ENCODE measurements at regions not wholly inside any gene's neighbourhood (a gene's known extent, or its start where the extent isn't known, plus 50 kb on each side); places are given as distances from the start of the nearest gene placed in this dataset.

DNA sequence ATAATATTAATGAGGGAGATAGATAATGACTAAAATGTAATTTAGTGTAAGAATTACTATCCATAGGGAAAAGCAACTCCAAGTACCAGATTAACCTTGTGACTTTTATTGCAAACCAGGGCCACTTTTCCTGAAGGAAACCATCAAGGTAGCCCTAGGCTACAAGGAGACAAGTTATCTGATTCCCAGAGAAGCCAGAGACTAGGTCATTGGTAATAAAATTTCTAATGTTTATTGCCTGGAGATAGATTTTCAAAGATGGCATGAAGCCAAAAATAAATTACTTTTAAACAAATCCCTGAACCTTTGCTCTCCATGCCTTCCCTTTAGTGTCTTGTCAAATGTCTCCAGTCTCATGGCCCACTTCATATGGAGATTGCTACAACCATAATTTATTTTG, 610.1 kb upstream of the SLC10A2 start:
- TF ChIP-seq ZNF768 (tag by site-specific recombination; IDR thresholded peaks at IDR 0.05) (no peak), ZNF621 (tag by site-specific recombination; IDR thresholded peaks at IDR 0.05) (no peak), ZNF24 (tag by site-specific recombination; IDR thresholded peaks at IDR 0.05) (no peak), REPIN1 (tag by site-specific recombination; IDR thresholded peaks at IDR 0.05; ENCODE audit: low read depth) (no peak), KLF9 (tag by site-specific recombination; IDR thresholded peaks at IDR 0.05; ENCODE audit: low read depth) (no peak), SP7 (tag by site-specific recombination; IDR thresholded peaks at IDR 0.05) (no peak), GLI4 (tag by site-specific recombination; IDR thresholded peaks at IDR 0.05) (no peak), ZBTB21 (tag by site-specific recombination; IDR thresholded peaks at IDR 0.05) (no peak), ZNF223 (tag by site-specific recombination; IDR thresholded peaks at IDR 0.05) (no peak), ZBTB7A (tag by site-specific recombination; IDR thresholded peaks at IDR 0.05; ENCODE audit: low read depth) (no peak)
- TF ChIP-seq, protein P1, sequence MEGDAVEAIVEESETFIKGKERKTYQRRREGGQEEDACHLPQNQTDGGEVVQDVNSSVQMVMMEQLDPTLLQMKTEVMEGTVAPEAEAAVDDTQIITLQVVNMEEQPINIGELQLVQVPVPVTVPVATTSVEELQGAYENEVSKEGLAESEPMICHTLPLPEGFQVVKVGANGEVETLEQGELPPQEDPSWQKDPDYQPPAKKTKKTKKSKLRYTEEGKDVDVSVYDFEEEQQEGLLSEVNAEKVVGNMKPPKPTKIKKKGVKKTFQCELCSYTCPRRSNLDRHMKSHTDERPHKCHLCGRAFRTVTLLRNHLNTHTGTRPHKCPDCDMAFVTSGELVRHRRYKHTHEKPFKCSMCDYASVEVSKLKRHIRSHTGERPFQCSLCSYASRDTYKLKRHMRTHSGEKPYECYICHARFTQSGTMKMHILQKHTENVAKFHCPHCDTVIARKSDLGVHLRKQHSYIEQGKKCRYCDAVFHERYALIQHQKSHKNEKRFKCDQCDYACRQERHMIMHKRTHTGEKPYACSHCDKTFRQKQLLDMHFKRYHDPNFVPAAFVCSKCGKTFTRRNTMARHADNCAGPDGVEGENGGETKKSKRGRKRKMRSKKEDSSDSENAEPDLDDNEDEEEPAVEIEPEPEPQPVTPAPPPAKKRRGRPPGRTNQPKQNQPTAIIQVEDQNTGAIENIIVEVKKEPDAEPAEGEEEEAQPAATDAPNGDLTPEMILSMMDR (tag by site-specific recombination; IDR thresholded peaks at IDR 0.05) = no peak
- TF ChIP-seq, protein P2, sequence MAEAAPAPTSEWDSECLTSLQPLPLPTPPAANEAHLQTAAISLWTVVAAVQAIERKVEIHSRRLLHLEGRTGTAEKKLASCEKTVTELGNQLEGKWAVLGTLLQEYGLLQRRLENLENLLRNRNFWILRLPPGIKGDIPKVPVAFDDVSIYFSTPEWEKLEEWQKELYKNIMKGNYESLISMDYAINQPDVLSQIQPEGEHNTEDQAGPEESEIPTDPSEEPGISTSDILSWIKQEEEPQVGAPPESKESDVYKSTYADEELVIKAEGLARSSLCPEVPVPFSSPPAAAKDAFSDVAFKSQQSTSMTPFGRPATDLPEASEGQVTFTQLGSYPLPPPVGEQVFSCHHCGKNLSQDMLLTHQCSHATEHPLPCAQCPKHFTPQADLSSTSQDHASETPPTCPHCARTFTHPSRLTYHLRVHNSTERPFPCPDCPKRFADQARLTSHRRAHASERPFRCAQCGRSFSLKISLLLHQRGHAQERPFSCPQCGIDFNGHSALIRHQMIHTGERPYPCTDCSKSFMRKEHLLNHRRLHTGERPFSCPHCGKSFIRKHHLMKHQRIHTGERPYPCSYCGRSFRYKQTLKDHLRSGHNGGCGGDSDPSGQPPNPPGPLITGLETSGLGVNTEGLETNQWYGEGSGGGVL (tag by site-specific recombination; IDR thresholded peaks at IDR 0.05) = no peak
- TF ChIP-seq, protein P3, sequence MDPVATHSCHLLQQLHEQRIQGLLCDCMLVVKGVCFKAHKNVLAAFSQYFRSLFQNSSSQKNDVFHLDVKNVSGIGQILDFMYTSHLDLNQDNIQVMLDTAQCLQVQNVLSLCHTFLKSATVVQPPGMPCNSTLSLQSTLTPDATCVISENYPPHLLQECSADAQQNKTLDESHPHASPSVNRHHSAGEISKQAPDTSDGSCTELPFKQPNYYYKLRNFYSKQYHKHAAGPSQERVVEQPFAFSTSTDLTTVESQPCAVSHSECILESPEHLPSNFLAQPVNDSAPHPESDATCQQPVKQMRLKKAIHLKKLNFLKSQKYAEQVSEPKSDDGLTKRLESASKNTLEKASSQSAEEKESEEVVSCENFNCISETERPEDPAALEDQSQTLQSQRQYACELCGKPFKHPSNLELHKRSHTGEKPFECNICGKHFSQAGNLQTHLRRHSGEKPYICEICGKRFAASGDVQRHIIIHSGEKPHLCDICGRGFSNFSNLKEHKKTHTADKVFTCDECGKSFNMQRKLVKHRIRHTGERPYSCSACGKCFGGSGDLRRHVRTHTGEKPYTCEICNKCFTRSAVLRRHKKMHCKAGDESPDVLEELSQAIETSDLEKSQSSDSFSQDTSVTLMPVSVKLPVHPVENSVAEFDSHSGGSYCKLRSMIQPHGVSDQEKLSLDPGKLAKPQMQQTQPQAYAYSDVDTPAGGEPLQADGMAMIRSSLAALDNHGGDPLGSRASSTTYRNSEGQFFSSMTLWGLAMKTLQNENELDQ (tag by site-specific recombination; IDR thresholded peaks at IDR 0.05; ENCODE audit: low read depth) = no peak
